GM12878 (cell line): ENCODE measurements at regions not wholly inside any gene's neighbourhood (a gene's known extent, or its start where the extent isn't known, plus 50 kb on each side); places are given as distances from the start of the nearest gene placed in this dataset.

Experiments used
- ATAC-seq: fragments of 200-7000 bp; cut with Tn5 transposase; 3 replicates; pipeline ENCODE4 v1.9.1; 2020; ENCODE audit warnings: mild to moderate bottlenecking, moderate library complexity
- BruUV-seq: library from RNA; stranded (reverse); fragments of 400-500 nt; replicated peaks from 2 replicates; lab custom pipeline; 2021; lab: Mats Ljungman, UMichigan
- CTCF ChIA-PET: fragments of 300-600 bp; sonication (Branson Sonifier 250); formaldehyde crosslinking; extraction: SDS; loops from one replicate; lab custom pipeline; 2021; ENCODE audit warnings: inconsistent platforms; lab: Yijun Ruan, JAX
- POLR2A ChIA-PET: fragments of 350-600 bp; formaldehyde crosslinking; extraction: SDS; loops from one replicate; lab custom pipeline; 2021; ENCODE audit warnings: inconsistent platforms; lab: Charles Lee
- RAD21 ChIA-PET: fragments of 300-600 bp; sonication (Branson Sonifier 250); formaldehyde crosslinking; loops from one replicate; lab custom pipeline; 2023; ENCODE audit warnings: antibody characterized with exemption; ENCODE audit not compliant: unreplicated experiment; lab: Charles Lee
- SMC1A ChIA-PET: fragments of 300-600 bp; sonication (Branson Sonifier 250); formaldehyde crosslinking; loops from one replicate; lab custom pipeline; 2023; ENCODE audit not compliant: unreplicated experiment, uncharacterized antibody; lab: Charles Lee
- DNase-seq: peaks from one replicate; pipeline ENCODE4 v3.0.0-alpha.2; 2011; ENCODE audit warnings: low read depth, low spot score
- FAIRE-seq: peaks from 3 replicates; lab custom pipeline; 2011; peaks lifted over from hg19 to GRCh38; lab: Jason Lieb, UNC
- H2AFZ ChIP-seq: 2 replicates; pipeline ENCODE4 v1.6.0; 2011; ENCODE audit warnings: low read depth, low read length, control low read depth; ENCODE audit not compliant: control insufficient read depth
- H3K27ac ChIP-seq: 2 replicates; pipeline ENCODE4 v1.5.1; 2011; ENCODE audit warnings: control low read depth; ENCODE audit not compliant: control insufficient read depth, insufficient read depth
- H3K27me3 ChIP-seq, 2 experiments: replicated peaks in 1 of 2; 2 replicates each; pipeline versions ENCODE4 v1.6.0 to v1.6.1; 2011; ENCODE audit warnings: low read length in 1 of 2; ENCODE audit not compliant: control insufficient read depth in 2 of 2, insufficient read depth in 2 of 2
- H3K36me3 ChIP-seq, 2 experiments: 2 replicates each; pipeline ENCODE4 v1.5.1; 2011; ENCODE audit warnings: low read length in 1 of 2; ENCODE audit not compliant: control insufficient read depth in 2 of 2, insufficient read depth in 2 of 2
- H3K4me1 ChIP-seq: 2 replicates; pipeline ENCODE4 v1.6.1; 2011; ENCODE audit warnings: mild to moderate bottlenecking, low read length, moderate library complexity, mixed read lengths; ENCODE audit not compliant: control insufficient read depth, insufficient read depth
- H3K4me2 ChIP-seq: 2 replicates; pipeline ENCODE4 v1.6.0; 2011; ENCODE audit warnings: control low read depth; ENCODE audit not compliant: control insufficient read depth, insufficient read depth
- H3K4me3 ChIP-seq: fragments of 200-600 bp; sonication (generic); 2 replicates; pipeline ENCODE4 v1.5.1; 2016
- H3K79me2 ChIP-seq: 2 replicates; pipeline ENCODE4 v1.6.0; 2011; ENCODE audit warnings: low read length; ENCODE audit not compliant: control insufficient read depth, insufficient read depth
- H3K9ac ChIP-seq: 2 replicates; pipeline ENCODE4 v1.8.0; 2011; ENCODE audit warnings: low read length, control low read depth, mixed read lengths; ENCODE audit not compliant: control insufficient read depth, insufficient read depth
- H3K9me3 ChIP-seq: replicated peaks from 3 replicates; pipeline ENCODE4 v1.5.1; 2011; ENCODE audit warnings: mild to moderate bottlenecking, low read length; ENCODE audit not compliant: control insufficient read depth, insufficient read depth
- H4K20me1 ChIP-seq: 2 replicates; pipeline ENCODE4 v1.6.0; 2011; ENCODE audit not compliant: control insufficient read depth, insufficient read depth
- BCL11A ChIP-seq: IDR thresholded peaks from 2 replicates; pipeline ENCODE4 v1.6.1; 2011; ENCODE audit warnings: low read depth, low read length
- CHD2 ChIP-seq: IDR thresholded peaks from 2 replicates; pipeline ENCODE4 v1.6.1; 2011; ENCODE audit warnings: low read depth, low read length, improper control_type of control experiment, borderline replicate concordance
- FOXK2 ChIP-seq: fragments of 450-650 bp; IDR thresholded peaks from 2 replicates; pipeline ENCODE4 v1.6.1; 2017; ENCODE audit warnings: mild to moderate bottlenecking, moderate library complexity
- HCFC1 ChIP-seq: fragments of 150-350 bp; IDR thresholded peaks from 2 replicates; pipeline ENCODE4 v1.6.1; 2014; ENCODE audit warnings: low read length
- HDAC6 ChIP-seq: fragments of 200-600 bp; sonication (generic); IDR thresholded peaks from one replicate; pipeline ENCODE4 v1.8.0; 2017; ENCODE audit warnings: antibody characterized with exemption; ENCODE audit not compliant: unreplicated experiment
- LARP7 ChIP-seq: fragments of 450-650 bp; IDR thresholded peaks from 2 replicates; pipeline ENCODE4 v1.6.1; 2017; ENCODE audit warnings: mild to moderate bottlenecking
- MXI1 ChIP-seq: fragments of 150-350 bp; IDR thresholded peaks from 2 replicates; pipeline ENCODE4 v1.6.1; 2011; ENCODE audit warnings: low read depth, mild to moderate bottlenecking, inconsistent platforms, low read length, improper control_type of control experiment
- REST ChIP-seq: IDR thresholded peaks from 2 replicates; pipeline ENCODE4 v1.6.1; 2012; ENCODE audit warnings: mild to moderate bottlenecking, low read depth, low read length
- SMC3 ChIP-seq: IDR thresholded peaks from 2 replicates; pipeline ENCODE4 v1.6.1; 2011; ENCODE audit warnings: low read length, improper control_type of control experiment, borderline replicate concordance
- SPI1 ChIP-seq: IDR thresholded peaks from 2 replicates; pipeline ENCODE4 v1.6.1; 2011; ENCODE audit warnings: low read depth, mild to moderate bottlenecking, low read length, moderate library complexity, borderline replicate concordance; ENCODE audit not compliant: insufficient read depth
- SREBF1 ChIP-seq: IDR thresholded peaks from 2 replicates; pipeline ENCODE4 v1.6.1; 2012; ENCODE audit warnings: mild to moderate bottlenecking, low read length
- TCF12 ChIP-seq: IDR thresholded peaks from 2 replicates; pipeline ENCODE4 v1.6.1; 2011; ENCODE audit warnings: low read depth, mild to moderate bottlenecking, low read length
- TCF3 ChIP-seq: IDR thresholded peaks from 2 replicates; pipeline ENCODE4 v1.6.1; 2012; ENCODE audit warnings: low read depth, mild to moderate bottlenecking, low read length, borderline replicate concordance; ENCODE audit not compliant: insufficient read depth
- WGBS: methylation state at CpG from one replicate; pipeline ENCODE4 v1.1.6; 2016; ENCODE audit warnings: low lambda C conversion rate; ENCODE audit not compliant: insufficient replicate concordance, insufficient coverage; ENCODE audit errors: missing lambda C conversion rate; 5-methylcytosine and 5-hydroxymethylcytosine counted together
- in situ Hi-C: fragments of 300-500 bp; cut with MboI; formaldehyde crosslinking; loops from 9 replicates; pipeline ENCODE4 v1.14.3; 2018; ENCODE audit warnings: mixed read lengths
- intact Hi-C: fragments of 100-400 bp; cut with micrococcal nuclease; formaldehyde crosslinking; loops from one replicate; pipeline ENCODE4 v1.14.2; 2022; ENCODE audit not compliant: unreplicated experiment
- TF ChIP-seq, protein P1 (sequence below): fragments of 450-650 bp; IDR thresholded peaks from 2 replicates; pipeline ENCODE4 v1.6.1; 2017; ENCODE audit warnings: antibody characterized with exemption, mild to moderate bottlenecking, moderate library complexity

- Histone ChIP-seq H4K20me1 (no peaks in the 10 kb centered on the region), H3K27me3 (no peaks in the 10 kb centered on the region; a peak in 3 of 4 replicates), H2AFZ (no peak overlapping the region), H3K4me2 (no peak overlapping the region), H3K9ac (no peak overlapping the region), H3K9me3 (no peaks in the 10 kb centered on the region), H3K36me3 (no peaks in the 10 kb centered on the region), H3K79me2 (no peaks in the 10 kb centered on the region), H3K4me3 (no peak overlapping the region), H3K27ac (no peak overlapping the region), H3K4me1 (no peaks in the 10 kb centered on the region)
- ATAC-seq (no peak), FAIRE-seq (no peak), DNase-seq (no peak)
- ChIA-PET RAD21 (no interaction called here), POLR2A (no interaction called here), CTCF (no interaction called here), SMC1A (no interaction called here)
- no peak for TF ChIP-seq CHD2
- TF ChIP-seq, protein P1, sequence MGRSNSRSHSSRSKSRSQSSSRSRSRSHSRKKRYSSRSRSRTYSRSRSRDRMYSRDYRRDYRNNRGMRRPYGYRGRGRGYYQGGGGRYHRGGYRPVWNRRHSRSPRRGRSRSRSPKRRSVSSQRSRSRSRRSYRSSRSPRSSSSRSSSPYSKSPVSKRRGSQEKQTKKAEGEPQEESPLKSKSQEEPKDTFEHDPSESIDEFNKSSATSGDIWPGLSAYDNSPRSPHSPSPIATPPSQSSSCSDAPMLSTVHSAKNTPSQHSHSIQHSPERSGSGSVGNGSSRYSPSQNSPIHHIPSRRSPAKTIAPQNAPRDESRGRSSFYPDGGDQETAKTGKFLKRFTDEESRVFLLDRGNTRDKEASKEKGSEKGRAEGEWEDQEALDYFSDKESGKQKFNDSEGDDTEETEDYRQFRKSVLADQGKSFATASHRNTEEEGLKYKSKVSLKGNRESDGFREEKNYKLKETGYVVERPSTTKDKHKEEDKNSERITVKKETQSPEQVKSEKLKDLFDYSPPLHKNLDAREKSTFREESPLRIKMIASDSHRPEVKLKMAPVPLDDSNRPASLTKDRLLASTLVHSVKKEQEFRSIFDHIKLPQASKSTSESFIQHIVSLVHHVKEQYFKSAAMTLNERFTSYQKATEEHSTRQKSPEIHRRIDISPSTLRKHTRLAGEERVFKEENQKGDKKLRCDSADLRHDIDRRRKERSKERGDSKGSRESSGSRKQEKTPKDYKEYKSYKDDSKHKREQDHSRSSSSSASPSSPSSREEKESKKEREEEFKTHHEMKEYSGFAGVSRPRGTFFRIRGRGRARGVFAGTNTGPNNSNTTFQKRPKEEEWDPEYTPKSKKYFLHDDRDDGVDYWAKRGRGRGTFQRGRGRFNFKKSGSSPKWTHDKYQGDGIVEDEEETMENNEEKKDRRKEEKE: no peak
- TF ChIP-seq REST: no peak
- TF ChIP-seq MXI1: no peak
- TF ChIP-seq HDAC6: no peak
- no peak for TF ChIP-seq SREBF1
- TF ChIP-seq TCF12: no peak
- TF ChIP-seq BCL11A: no peak
- TF ChIP-seq FOXK2: no peak
- TF ChIP-seq HCFC1: no peak
- no peak for TF ChIP-seq LARP7
- no peak for TF ChIP-seq SMC3
- TF ChIP-seq SPI1: no peak
- no peak for TF ChIP-seq TCF3
- 2% methylated on average over 3 of the region's 3 CpGs for WGBS
- in situ Hi-C loops: no loop called here
- no TSS peak for BruUV-seq
- intact Hi-C loops: no loop called here
Measured at GRCh38 chr18:24782566-24782965, 322.1 kb downstream of the HRH4 start.
